ENCODE measurements at regions not wholly inside any gene's neighbourhood (a gene's known extent, or its start where the extent isn't known, plus 50 kb on each side); places are given as distances from the start of the nearest gene placed in this dataset.
A peak's percentile ranks its signal among the peaks of the same experiment; 100 is the strongest.

GRCh38 chrX:107530141-107530540 lies 80.7 kb downstream of the FRMPD3 start:
- DNase-seq (ENCODE audit: extremely low read depth, insufficient read length), result no peak
- H3K36me3 ChIP-seq (ENCODE audit: control insufficient read depth, insufficient read depth, low read length), result no peaks in the 10 kb centered on the region
- TF ChIP-seq CTCF (IDR thresholded peaks at IDR 0.05; ENCODE audit: insufficient read depth, low read length, poor library complexity, severe bottlenecking), result no peak
- H3K27me3 ChIP-seq (replicated peaks; ENCODE audit: control insufficient read depth, insufficient read depth, low read length), result 0 out of 2 replicates have a peak, but pooled peaks cover 1% of the 10 kb centered on the region
- no peak overlapping the region for H3K4me3 ChIP-seq (replicated peaks; ENCODE audit: low read depth, low read length)

GRCh38 chrX:107537815-107538214 lies 88.4 kb downstream of the FRMPD3 start:
- peak; percentile 65 for TF ChIP-seq CTCF (IDR thresholded peaks at IDR 0.05; ENCODE audit: insufficient read depth, low read length, poor library complexity, severe bottlenecking)
- H3K36me3 ChIP-seq (ENCODE audit: control insufficient read depth, insufficient read depth, low read length), result no peaks in the 10 kb centered on the region
- H3K27me3 ChIP-seq (replicated peaks; ENCODE audit: control insufficient read depth, insufficient read depth, low read length), result no peaks in the 10 kb centered on the region
- DNase-seq (ENCODE audit: extremely low read depth, insufficient read length), result no peak
- H3K4me3 ChIP-seq (replicated peaks; ENCODE audit: low read depth, low read length), result no peak overlapping the region

- DNase-seq (ENCODE audit: extremely low read depth, insufficient read length), result no peak
- Histone ChIP-seq H3K4me3 (replicated peaks; ENCODE audit: low read depth, low read length) (no peak overlapping the region), H3K36me3 (ENCODE audit: control insufficient read depth, insufficient read depth, low read length) (no peaks in the 10 kb centered on the region), H3K27me3 (replicated peaks; ENCODE audit: control insufficient read depth, insufficient read depth, low read length) (no peaks in the 10 kb centered on the region)
- no peak for TF ChIP-seq CTCF (IDR thresholded peaks at IDR 0.05; ENCODE audit: insufficient read depth, low read length, poor library complexity, severe bottlenecking)
These were observed 87.1 kb upstream of the PRPS1 start for GRCh38 chrX:107541244-107541643.

GRCh38 chrX:107542040-107542439 lies 86.3 kb upstream of the PRPS1 start:
- H3K36me3 ChIP-seq (ENCODE audit: control insufficient read depth, insufficient read depth, low read length), result no peaks in the 10 kb centered on the region
- no peak overlapping the region for H3K4me3 ChIP-seq (replicated peaks; ENCODE audit: low read depth, low read length)
- no peak for DNase-seq (ENCODE audit: extremely low read depth, insufficient read length)
- H3K27me3 ChIP-seq (replicated peaks; ENCODE audit: control insufficient read depth, insufficient read depth, low read length), result no peaks in the 10 kb centered on the region
- no peak for TF ChIP-seq CTCF (IDR thresholded peaks at IDR 0.05; ENCODE audit: insufficient read depth, low read length, poor library complexity, severe bottlenecking)

- peak; percentile 35 for TF ChIP-seq CTCF (IDR thresholded peaks at IDR 0.05; ENCODE audit: insufficient read depth, low read length, poor library complexity, severe bottlenecking)
These were observed 85.8 kb upstream of the PRPS1 start for GRCh38 chrX:107542500-107542899.

GRCh38 chrX:107547621-107548020 lies 80.7 kb upstream of the PRPS1 start:
- no peak for TF ChIP-seq CTCF (IDR thresholded peaks at IDR 0.05; ENCODE audit: insufficient read depth, low read length, poor library complexity, severe bottlenecking)
- Histone ChIP-seq H3K27me3 (replicated peaks; ENCODE audit: control insufficient read depth, insufficient read depth, low read length) (no peaks in the 10 kb centered on the region; the same call in 1 of the 2 replicates), H3K4me3 (replicated peaks; ENCODE audit: low read depth, low read length) (no peak overlapping the region), H3K36me3 (ENCODE audit: control insufficient read depth, insufficient read depth, low read length) (no peaks in the 10 kb centered on the region)
- DNase-seq (ENCODE audit: extremely low read depth, insufficient read length), result no peak

More at GRCh38 chrX:107542500-107542899, 85.8 kb upstream of the PRPS1 start:
- Histone ChIP-seq H3K27me3 (replicated peaks; ENCODE audit: control insufficient read depth, insufficient read depth, low read length) (no peaks in the 10 kb centered on the region), H3K4me3 (replicated peaks; ENCODE audit: low read depth, low read length) (no peak overlapping the region), H3K36me3 (ENCODE audit: control insufficient read depth, insufficient read depth, low read length) (no peaks in the 10 kb centered on the region)
- DNase-seq (ENCODE audit: extremely low read depth, insufficient read length), result no peak
